GM10266 (cell line): ENCODE measurements at regions not wholly inside any gene's neighbourhood (a gene's known extent, or its start where the extent isn't known, plus 50 kb on each side); places are given as distances from the start of the nearest gene placed in this dataset.
"Not testable (repeated sequence)": the region's sequence is repeated elsewhere in the genome, so short reads cannot be mapped to it uniquely, and the experiment has no call there.

Source experiments
- DNase-seq: peaks from one replicate; pipeline ENCODE4 v3.0.0; 2012; ENCODE audit errors: extremely low spot score
- TF ChIP-seq, protein P1 (sequence below): IDR thresholded peaks from 2 replicates; pipeline ENCODE4 v1.5.1; 2012; ENCODE audit warnings: mild to moderate bottlenecking, low read depth; ENCODE audit not compliant: control insufficient read depth, insufficient read depth; ENCODE audit errors: missing control alignments

DNA sequence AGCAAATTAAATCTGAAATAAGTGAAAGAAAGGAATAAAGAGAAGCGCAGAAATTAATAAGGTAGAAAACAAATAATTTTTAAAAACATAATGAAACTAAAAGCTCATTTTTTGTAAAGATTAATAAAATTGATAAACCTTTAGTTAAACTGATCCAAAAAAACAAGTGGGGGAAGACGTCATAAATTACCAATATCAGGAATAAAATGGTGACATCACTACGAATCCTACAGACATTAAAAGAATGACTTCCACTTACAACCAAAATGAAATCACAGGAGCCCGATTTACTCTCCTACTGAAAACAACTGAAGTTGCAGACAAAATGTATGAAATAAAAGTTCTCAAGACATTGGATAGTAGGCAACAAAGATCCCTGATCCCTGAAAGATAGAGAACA lies 68.1 kb upstream of the IFFO2 start:
- DNase-seq: no peak
- TF ChIP-seq, protein P1, sequence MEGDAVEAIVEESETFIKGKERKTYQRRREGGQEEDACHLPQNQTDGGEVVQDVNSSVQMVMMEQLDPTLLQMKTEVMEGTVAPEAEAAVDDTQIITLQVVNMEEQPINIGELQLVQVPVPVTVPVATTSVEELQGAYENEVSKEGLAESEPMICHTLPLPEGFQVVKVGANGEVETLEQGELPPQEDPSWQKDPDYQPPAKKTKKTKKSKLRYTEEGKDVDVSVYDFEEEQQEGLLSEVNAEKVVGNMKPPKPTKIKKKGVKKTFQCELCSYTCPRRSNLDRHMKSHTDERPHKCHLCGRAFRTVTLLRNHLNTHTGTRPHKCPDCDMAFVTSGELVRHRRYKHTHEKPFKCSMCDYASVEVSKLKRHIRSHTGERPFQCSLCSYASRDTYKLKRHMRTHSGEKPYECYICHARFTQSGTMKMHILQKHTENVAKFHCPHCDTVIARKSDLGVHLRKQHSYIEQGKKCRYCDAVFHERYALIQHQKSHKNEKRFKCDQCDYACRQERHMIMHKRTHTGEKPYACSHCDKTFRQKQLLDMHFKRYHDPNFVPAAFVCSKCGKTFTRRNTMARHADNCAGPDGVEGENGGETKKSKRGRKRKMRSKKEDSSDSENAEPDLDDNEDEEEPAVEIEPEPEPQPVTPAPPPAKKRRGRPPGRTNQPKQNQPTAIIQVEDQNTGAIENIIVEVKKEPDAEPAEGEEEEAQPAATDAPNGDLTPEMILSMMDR: no peak

DNA sequence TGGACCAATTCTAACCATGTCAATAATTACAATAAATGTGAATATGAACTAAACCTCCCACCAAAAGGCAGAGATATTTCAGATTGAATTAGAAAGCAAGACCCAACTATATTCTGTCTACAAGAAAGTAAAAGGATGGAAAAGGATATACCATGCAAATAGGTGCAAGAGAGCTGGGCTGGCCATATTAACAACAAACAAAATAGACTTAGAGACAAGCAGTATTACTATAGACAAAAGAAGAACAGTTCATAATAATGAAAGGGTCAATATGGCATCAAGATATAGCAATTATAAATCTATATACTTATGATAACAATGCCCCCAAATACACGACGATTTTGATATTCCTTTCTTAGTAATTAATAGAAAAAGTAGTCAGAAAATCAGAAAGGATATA lies 67.3 kb upstream of the IFFO2 start:
- no peak for DNase-seq
- TF ChIP-seq, protein P1: no peak

DNA sequence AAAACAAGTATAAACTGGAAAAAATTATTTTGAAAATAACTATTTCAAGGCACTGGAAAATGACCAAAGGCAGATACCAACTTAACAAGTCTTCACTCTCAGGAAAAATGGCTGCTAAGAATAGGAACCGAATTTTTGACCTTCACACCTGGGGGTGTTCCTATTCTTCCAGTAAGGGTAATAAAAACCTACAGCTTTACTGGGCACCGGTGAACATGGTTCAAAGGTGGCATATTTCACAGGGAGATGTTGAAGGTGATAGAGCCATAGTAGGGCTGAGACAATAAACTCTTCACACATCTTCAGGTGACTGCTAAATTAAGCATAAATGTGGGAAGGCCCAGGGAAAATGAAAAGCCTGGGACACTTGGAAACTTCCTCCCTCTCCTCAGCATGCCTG lies 65.4 kb upstream of the IFFO2 start:
- no peak for DNase-seq
- TF ChIP-seq, protein P1: no peak

DNA sequence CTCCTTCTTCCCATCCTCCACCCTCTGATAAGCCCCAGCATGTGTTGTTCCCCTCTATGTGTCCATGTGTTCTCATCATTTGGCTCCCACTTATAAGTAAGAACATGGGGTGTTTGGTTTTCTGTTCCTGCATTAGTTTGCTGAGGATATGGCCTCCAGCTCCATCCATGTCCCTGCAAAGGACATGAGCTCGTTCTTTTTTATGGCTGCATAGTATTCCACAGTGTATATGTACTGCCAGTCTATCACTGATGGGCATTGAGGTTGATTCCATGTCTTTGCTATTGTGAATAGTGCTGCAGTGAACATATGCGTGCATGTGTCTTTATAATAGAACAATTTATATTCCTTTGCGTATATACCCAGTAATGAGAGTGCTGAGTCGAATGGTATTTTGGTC lies 62.8 kb upstream of the IFFO2 start:
- DNase-seq: not testable (repeated sequence)

DNA sequence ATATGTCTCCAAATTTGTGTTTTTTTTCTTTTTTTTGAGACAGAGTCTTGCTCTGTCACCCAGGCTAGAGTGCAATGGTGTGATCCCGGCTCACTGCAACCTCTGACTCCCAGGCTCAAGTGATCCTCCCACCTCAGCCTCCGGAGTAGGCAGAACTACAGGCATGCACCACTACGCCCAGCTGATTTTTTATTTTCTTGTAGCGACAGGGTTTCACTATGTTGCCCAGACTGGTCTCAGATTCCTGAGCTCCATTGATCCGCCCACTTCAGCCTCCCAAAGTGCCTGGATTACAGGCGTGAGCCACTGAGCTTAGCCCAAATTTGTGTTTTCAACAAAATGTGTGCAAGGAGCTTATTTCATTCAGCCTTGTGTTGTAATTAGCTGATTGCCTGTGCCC lies 59.0 kb upstream of the IFFO2 start:
- no peak for DNase-seq
- TF ChIP-seq, protein P1: no peak

DNA sequence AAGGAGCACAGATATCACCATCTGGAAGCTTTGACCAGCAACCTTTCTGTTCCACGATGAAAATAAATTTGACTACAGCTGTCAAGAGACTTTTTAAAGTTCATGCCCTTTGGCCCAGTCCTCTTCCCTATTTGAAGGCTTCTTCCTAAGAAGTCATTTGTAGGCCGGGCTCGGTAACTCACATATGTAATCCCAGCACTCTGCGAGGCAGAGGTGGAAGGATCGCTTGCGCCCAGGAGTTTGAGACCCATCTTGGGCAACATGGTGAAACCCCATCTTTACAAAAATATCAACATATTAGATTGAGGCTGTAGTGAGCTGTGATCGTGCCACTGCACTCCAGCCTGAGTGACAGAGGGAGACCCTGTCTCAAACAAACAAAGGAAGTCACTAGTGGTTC lies 58.3 kb upstream of the IFFO2 start:
- no peak for DNase-seq
- TF ChIP-seq, protein P1: no peak

DNA sequence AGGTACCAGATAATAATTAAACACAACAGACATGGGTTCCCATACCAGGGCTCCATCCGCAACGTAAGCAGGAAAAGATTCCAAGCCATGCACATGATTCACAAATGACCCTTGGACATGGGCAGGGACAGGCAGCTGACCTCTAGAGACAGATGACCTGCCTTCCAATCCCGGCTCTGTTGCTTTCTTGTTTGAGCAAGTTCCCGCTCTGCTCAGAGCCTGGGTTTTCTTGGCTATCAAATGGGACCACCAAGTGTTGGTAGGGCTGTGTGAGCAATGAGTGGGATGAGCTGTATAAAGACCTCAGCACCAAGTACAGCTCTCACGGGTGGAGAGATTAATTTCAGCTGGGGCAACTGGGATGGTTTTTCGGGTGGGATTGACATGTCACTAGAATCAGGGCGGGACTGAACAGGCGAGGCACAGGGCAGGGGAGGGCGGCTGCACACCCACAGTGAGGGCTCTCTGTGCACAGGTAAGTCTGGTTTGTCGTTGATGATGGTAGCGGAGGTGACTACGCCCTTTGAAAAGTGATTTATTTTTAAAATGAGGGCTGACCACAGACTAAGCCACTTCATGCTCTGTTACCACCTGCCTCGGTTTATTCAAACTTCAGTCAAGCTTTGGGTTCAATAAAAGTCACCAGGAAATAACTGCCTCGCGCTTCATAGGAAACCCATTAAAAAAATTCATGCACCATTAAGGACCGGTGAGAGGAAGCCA lies 57.5 kb upstream of the IFFO2 start:
- TF ChIP-seq, protein P1: no peak
- no peak for DNase-seq

DNA sequence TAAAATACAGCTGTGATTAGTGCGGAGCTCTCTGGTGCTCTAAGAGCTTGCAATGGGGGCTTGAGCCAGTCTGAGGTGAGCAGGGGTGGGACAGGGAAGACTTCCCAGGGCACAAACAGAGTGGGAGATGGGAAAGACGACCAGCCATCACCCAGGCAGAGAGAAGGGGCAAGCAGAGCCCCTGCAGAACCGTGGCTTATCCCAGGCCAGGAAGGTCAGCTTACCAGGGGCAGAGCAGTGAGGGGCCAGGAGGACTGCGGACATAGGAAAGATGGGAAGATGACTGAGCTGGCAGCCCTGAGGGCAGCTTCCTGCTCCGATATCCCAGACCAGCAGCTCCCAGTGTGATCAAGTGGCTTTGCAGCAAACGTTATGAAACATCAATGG lies 55.4 kb upstream of the IFFO2 start:
- TF ChIP-seq, protein P1: no peak
- DNase-seq: no peak
